Daoy (cell line): ENCODE measurements at regions not wholly inside any gene's neighbourhood (a gene's known extent, or its start where the extent isn't known, plus 50 kb on each side); places are given as distances from the start of the nearest gene placed in this dataset.

Experiments used
- DNase-seq: peaks from one replicate; pipeline ENCODE4 v3.0.0-alpha.2; 2015; ENCODE audit warnings: low read depth

- DNase-seq: no peak
Observed at GRCh38 chr2:21501376-21502027, 377.7 kb downstream of the TDRD15 start.

- no peak for DNase-seq
Observed at GRCh38 chr2:21515903-21516302, 392.1 kb downstream of the TDRD15 start.

GRCh38 chr2:21519412-21519811 lies 395.6 kb downstream of the TDRD15 start:
- no peak for DNase-seq

- DNase-seq: no peak
Observed at GRCh38 chr2:21519821-21520220, 396.1 kb downstream of the TDRD15 start.

- no peak for DNase-seq
Observed at GRCh38 chr2:21535826-21536225, 412.1 kb downstream of the TDRD15 start.

GRCh38 chr2:21539685-21540084 lies 415.9 kb downstream of the TDRD15 start:
- DNase-seq: no peak

GRCh38 chr2:21543630-21544029 lies 419.9 kb downstream of the TDRD15 start:
- DNase-seq: no peak

- no peak for DNase-seq
Observed at GRCh38 chr2:21544392-21544791, 420.6 kb downstream of the TDRD15 start.

GRCh38 chr2:21552981-21553380 lies 429.2 kb downstream of the TDRD15 start:
- no peak for DNase-seq

- no peak for DNase-seq
Observed at GRCh38 chr2:21559351-21559750, 435.6 kb downstream of the TDRD15 start.

GRCh38 chr2:21561965-21562364 lies 438.2 kb downstream of the TDRD15 start:
- DNase-seq: no peak

- no peak for DNase-seq
Observed at GRCh38 chr2:21567395-21567794, 443.6 kb downstream of the TDRD15 start.

- DNase-seq: no peak
Observed at GRCh38 chr2:21571686-21572085, 447.9 kb downstream of the TDRD15 start.

GRCh38 chr2:21580391-21580790 lies 456.6 kb downstream of the TDRD15 start:
- no peak for DNase-seq

GRCh38 chr2:21585881-21586280 lies 462.1 kb downstream of the TDRD15 start:
- no peak for DNase-seq

- DNase-seq: no peak
Observed at GRCh38 chr2:21590026-21590690, 466.4 kb downstream of the TDRD15 start.

GRCh38 chr2:21591926-21592325 lies 468.2 kb downstream of the TDRD15 start:
- no peak for DNase-seq

GRCh38 chr2:21599417-21599816 lies 475.6 kb downstream of the TDRD15 start:
- DNase-seq: no peak

GRCh38 chr2:21602789-21603188 lies 479.0 kb downstream of the TDRD15 start:
- no peak for DNase-seq

GRCh38 chr2:21607572-21607971 lies 483.8 kb downstream of the TDRD15 start:
- DNase-seq: no peak

GRCh38 chr2:21610304-21610703 lies 486.5 kb downstream of the TDRD15 start:
- no peak for DNase-seq

- no peak for DNase-seq
Observed at GRCh38 chr2:21617885-21618434, 494.2 kb downstream of the TDRD15 start.

GRCh38 chr2:21620771-21621170 lies 497.0 kb downstream of the TDRD15 start:
- DNase-seq: no peak
